GM21619 (cell line): ENCODE measurements at regions not wholly inside any gene's neighbourhood (a gene's known extent, or its start where the extent isn't known, plus 50 kb on each side); places are given as distances from the start of the nearest gene placed in this dataset.

Source experiments
- ATAC-seq: cut with Tn5 transposase; IDR thresholded peaks from one replicate; pipeline ENCODE4 v1.9.1; 2021; ENCODE audit not compliant: unreplicated experiment

DNA sequence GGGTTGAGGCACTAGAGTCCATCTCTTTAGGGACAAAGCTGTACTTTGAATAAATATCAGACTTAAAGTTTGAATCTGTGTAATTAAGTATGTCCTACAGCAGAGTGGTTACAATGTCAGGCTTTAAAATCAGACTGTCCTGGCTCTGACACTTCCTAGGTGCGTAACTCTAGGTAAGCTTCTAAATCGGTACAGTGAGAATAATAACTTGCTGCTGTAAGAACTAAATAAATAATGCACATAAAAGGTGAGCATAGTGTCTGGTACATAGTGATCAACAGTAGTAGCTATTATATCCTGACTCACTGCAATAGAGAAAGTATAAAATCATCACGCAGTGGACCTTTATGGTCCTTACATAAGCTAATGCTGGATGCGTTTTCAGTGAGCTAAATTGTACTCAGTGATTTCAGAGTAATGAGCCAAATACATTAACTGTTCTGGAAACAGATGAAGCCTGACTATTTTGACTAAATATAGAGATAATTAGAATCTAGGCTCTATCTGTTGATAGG is 72.2 kb upstream of the PDK4 start:
- ATAC-seq: no peak

DNA sequence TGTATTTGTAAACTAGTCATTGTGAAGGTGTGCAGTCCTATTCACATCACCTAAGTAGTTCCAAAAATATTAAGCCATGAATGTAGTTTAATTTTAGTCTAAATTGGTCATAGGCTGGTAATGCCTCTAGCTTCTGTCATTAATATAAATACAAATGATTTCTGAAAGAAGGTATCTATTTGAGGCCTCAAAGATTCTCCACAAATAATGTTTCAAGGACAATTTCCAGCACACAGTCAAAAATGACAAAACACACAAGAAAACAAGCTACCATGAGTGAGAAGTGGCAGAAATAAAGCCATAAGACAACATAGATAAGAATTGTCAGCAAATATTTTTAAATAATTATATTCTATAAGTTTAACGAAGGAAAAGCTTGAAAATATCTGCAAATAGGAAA is 66.7 kb upstream of the PDK4 start:
- no peak for ATAC-seq

DNA sequence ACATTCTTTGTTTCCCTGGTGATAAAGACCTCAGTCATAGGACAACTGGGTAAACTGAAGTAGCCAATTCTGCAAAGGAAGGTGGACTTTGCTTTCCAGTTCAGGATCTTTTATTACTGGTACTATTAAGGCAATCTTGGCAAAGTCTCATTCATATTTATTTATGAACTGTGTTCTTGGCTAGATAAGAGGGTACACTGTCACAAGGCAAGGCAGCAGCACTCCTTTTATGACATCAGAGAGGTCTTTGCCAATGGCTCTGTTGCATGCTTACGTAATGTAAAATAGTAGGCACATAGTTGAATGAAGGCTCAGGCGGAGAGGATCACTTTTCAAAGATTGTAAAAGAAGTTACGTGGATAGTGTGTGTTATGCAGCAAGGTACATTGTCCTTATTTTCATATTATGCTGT is 63.7 kb upstream of the PDK4 start:
- no peak for ATAC-seq

DNA sequence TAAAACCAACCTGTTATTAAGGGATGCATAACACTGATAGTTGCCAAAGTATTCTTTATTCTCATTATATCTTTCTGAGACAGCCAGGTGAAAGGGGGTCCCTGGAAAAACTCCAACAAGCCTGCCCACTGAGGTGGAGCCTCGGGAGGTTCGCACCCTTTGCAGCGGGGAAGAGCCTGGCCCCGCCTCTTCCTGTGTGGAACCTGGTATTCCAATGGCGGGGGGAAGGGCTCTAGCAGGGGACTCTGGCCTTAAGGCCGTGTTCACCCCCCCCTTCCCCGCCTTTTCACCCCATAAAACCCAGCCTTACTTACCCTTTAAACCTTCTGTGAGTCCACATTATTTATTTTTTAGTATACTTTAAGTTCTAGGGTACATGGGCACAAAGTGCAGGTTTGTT is 62.4 kb upstream of the PDK4 start:
- no peak for ATAC-seq

DNA sequence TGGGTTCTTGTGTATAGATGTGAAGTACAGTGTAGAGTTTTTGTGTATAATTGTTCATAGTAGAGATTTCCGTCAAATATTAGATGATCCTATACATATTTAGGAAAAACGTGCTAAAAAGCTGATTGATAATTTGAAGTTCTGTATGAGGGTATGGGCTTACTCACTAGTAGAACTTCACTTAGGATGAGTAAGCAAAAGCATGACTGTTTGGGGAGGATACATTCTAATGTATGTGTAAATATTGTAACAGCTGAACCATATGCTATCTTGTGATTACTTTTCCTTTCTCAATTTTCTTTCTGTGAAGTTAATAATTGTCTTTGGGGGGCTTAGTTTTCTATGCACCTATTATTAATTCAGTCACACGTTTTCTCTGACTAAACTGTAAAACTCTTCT is 53.2 kb upstream of the PDK4 start:
- ATAC-seq: no peak

DNA sequence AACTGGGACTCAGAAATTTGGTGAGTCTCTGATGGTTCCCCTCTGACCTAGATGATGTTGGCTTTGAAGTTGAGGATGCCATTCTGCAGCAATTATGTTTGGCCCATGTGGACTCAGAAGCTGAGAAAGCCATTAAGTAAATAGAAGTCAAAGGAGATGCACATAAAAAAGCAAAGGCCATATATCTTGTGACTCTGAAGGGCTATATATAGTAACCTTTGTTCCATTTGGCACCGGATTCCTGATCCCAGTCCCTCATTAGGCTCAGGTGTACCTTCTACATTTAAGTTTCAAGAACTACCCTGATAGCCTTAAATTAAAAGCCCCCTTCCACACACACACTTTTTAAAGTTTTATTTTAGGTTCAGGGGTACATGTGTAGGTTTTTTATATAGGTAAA is 50.0 kb upstream of the PDK4 start:
- no peak for ATAC-seq
